OCI-LY7 (cell line): ENCODE measurements at regions not wholly inside any gene's neighbourhood (a gene's known extent, or its start where the extent isn't known, plus 50 kb on each side); places are given as distances from the start of the nearest gene placed in this dataset.

Experiments used
- BruUV-seq: library from RNA; stranded (reverse); fragments of 400-500 nt; replicated peaks from 2 replicates; lab custom pipeline; 2021; lab: Mats Ljungman, UMichigan
- CTCF ChIA-PET: fragments of 300-600 bp; sonication (Branson Sonifier 250); formaldehyde crosslinking; loops from one replicate; lab custom pipeline; 2022; ENCODE audit warnings: antibody characterized with exemption; ENCODE audit not compliant: unreplicated experiment; lab: Charles Lee
- POLR2A ChIA-PET: fragments of 300-600 bp; sonication (Branson Sonifier 250); formaldehyde crosslinking; loops from one replicate; lab custom pipeline; 2022; ENCODE audit warnings: antibody characterized with exemption; lab: Charles Lee
- DNase-seq: peaks from one replicate; pipeline ENCODE4 v3.0.0-alpha.2; 2015; ENCODE audit warnings: low spot score
- H2AFZ ChIP-seq: fragments of 200-600 bp; sonication (generic), shearing (Covaris generic); 2 replicates; pipeline ENCODE4 v1.6.1; 2014; ENCODE audit warnings: mild to moderate bottlenecking, antibody characterized with exemption, low read length, moderate library complexity
- H3K27ac ChIP-seq: fragments of 200-600 bp; sonication (generic); 2 replicates; pipeline ENCODE4 v1.5.1; 2014; ENCODE audit warnings: mixed run types, low read depth, mild to moderate bottlenecking, moderate library complexity, low read length, inconsistent platforms; ENCODE audit not compliant: poor library complexity, severe bottlenecking
- H3K36me3 ChIP-seq: fragments of 200-600 bp; sonication (generic); 2 replicates; pipeline ENCODE4 v1.6.1; 2014; ENCODE audit warnings: mild to moderate bottlenecking, antibody characterized with exemption, low read length, moderate library complexity, mixed read lengths; ENCODE audit not compliant: insufficient read depth
- H3K4me1 ChIP-seq: fragments of 200-600 bp; sonication (generic); 2 replicates; pipeline ENCODE4 v1.5.1; 2014; ENCODE audit warnings: mild to moderate bottlenecking, low read length; ENCODE audit not compliant: insufficient read depth, poor library complexity, severe bottlenecking
- H3K4me2 ChIP-seq: fragments of 200-600 bp; sonication (generic); 2 replicates; pipeline ENCODE4 v1.6.1; 2014; ENCODE audit warnings: mild to moderate bottlenecking, low read length
- H3K4me3 ChIP-seq: fragments of 200-600 bp; sonication (generic); 2 replicates; pipeline ENCODE4 v1.5.1; 2014; ENCODE audit warnings: mild to moderate bottlenecking, low read depth, low read length; ENCODE audit not compliant: poor library complexity, severe bottlenecking
- H3K79me2 ChIP-seq: fragments of 200-600 bp; sonication (generic); 2 replicates; pipeline ENCODE4 v1.6.1; 2016; ENCODE audit warnings: low read depth, mild to moderate bottlenecking, low read length, moderate library complexity, mixed read lengths; ENCODE audit not compliant: insufficient read depth
- H3K9me2 ChIP-seq: fragments of 200-600 bp; sonication (generic); 2 replicates; pipeline ENCODE4 v1.6.1; 2016; ENCODE audit warnings: mild to moderate bottlenecking, low read length, mixed read lengths; ENCODE audit not compliant: insufficient read depth
- H3K9me3 ChIP-seq: fragments of 200-600 bp; sonication (generic); 2 replicates; pipeline ENCODE4 v1.6.1; 2014; ENCODE audit warnings: mild to moderate bottlenecking, mixed run types, low read length, mixed read lengths
- H4K20me1 ChIP-seq: fragments of 200-600 bp; sonication (generic); 2 replicates; pipeline ENCODE4 v1.6.1; 2014; ENCODE audit warnings: mild to moderate bottlenecking, antibody characterized with exemption, low read length, moderate library complexity, mixed read lengths; ENCODE audit not compliant: insufficient read depth
- EZH2phosphoT487 ChIP-seq: fragments of 200-600 bp; sonication (generic); IDR thresholded peaks from 2 replicates; pipeline ENCODE4 v1.6.1; 2018; ENCODE audit warnings: low read depth, borderline replicate concordance, mild to moderate bottlenecking, mixed run types, antibody characterized with exemption, low read length, moderate library complexity, mixed read lengths
- intact Hi-C: fragments of 100-400 bp; cut with micrococcal nuclease; formaldehyde crosslinking; loops from one replicate; pipeline ENCODE4 v1.10.0; 2022; ENCODE audit not compliant: unreplicated experiment
- TF ChIP-seq, protein P1 (sequence below): fragments of 200-600 bp; sonication (generic); conservative IDR thresholded peaks from 2 replicates; pipeline ENCODE4 v1.5.1; 2014; ENCODE audit warnings: mild to moderate bottlenecking, antibody characterized with exemption, low read length, moderate library complexity, mixed read lengths

DNA sequence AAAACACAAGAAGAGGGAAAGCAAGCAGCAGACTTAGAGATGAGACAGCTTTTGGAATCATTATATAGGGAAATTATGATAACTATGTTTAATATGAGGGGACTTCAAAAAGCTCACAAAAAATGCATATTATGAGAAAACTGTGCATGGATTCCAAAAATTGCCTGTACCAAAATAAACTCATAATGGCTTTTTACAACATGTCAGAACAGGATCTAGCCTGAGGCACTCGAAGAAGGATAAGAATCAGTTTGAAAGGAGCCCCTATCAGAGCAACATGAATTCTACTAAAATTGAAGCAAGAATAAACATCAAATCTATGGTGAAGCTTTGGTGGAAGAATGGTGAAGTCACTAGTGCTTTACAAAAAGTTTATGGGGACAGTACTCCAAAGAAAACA lies 187.4 kb downstream of the RDH14 start:
- Histone ChIP-seq H3K9me2 (no peaks in the 10 kb centered on the region), H3K4me2 (no peak overlapping the region), H3K9me3 (no peaks in the 10 kb centered on the region), H3K36me3 (no peaks in the 10 kb centered on the region), H3K4me1 (no peaks in the 10 kb centered on the region), H4K20me1 (no peaks in the 10 kb centered on the region), H3K4me3 (no peak overlapping the region), H3K79me2 (no peaks in the 10 kb centered on the region), H2AFZ (no peak overlapping the region), H3K27ac (no peak overlapping the region)
- ChIA-PET POLR2A (interaction anchor here (0.7 to 1.5 kb wide), 2 partner anchors 12 to 13 kb away, joined by 3 to 5 read pairs; no protein-coding TSS in a partner anchor), CTCF (no interaction called here)
- TF ChIP-seq, protein P1, sequence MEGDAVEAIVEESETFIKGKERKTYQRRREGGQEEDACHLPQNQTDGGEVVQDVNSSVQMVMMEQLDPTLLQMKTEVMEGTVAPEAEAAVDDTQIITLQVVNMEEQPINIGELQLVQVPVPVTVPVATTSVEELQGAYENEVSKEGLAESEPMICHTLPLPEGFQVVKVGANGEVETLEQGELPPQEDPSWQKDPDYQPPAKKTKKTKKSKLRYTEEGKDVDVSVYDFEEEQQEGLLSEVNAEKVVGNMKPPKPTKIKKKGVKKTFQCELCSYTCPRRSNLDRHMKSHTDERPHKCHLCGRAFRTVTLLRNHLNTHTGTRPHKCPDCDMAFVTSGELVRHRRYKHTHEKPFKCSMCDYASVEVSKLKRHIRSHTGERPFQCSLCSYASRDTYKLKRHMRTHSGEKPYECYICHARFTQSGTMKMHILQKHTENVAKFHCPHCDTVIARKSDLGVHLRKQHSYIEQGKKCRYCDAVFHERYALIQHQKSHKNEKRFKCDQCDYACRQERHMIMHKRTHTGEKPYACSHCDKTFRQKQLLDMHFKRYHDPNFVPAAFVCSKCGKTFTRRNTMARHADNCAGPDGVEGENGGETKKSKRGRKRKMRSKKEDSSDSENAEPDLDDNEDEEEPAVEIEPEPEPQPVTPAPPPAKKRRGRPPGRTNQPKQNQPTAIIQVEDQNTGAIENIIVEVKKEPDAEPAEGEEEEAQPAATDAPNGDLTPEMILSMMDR: no peak
- no peak for TF ChIP-seq EZH2phosphoT487
- DNase-seq: no peak
- BruUV-seq: no TSS peak
- intact Hi-C loops: loop anchor here (10.0 kb wide), 1 partner anchor 898 kb away; no protein-coding TSS in a partner anchor

DNA sequence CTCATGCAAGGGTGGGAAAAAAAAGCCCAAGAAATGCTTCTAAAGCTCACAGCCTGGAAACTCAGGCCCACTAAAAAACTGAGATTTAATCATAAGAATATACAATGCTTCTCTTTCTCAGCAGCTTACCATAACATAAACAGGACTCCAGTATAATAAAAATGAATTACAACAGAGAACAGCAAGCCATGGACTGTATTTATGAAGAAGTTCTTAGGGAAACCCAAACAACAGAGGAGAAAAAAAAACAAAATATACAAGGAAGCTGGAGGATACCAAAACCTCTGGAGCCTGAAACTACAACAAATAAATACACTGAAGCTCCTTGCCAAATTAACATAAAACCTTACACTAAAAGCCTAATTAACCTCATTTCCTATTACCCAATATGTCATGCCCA lies 187.8 kb downstream of the RDH14 start:
- H3K9me2 ChIP-seq: no peaks in the 10 kb centered on the region
- H3K36me3 ChIP-seq: no peaks in the 10 kb centered on the region
- H4K20me1 ChIP-seq: no peaks in the 10 kb centered on the region
- intact Hi-C loops: loop anchor here (10.0 kb wide), 1 partner anchor 898 kb away; no protein-coding TSS in a partner anchor
- H3K27ac ChIP-seq: no peak overlapping the region
- H3K9me3 ChIP-seq: no peaks in the 10 kb centered on the region
- no TSS peak for BruUV-seq
- H2AFZ ChIP-seq: no peak overlapping the region
- no peak overlapping the region for H3K4me3 ChIP-seq
- H3K4me1 ChIP-seq: no peaks in the 10 kb centered on the region
- H3K4me2 ChIP-seq: no peak overlapping the region
- POLR2A ChIA-PET: interaction anchor here (0.7 kb wide), 2 partner anchors 12 to 27 kb away, joined by 3 read pairs; no protein-coding TSS in a partner anchor
- CTCF ChIA-PET: no interaction called here
- TF ChIP-seq, protein P1: no peak
- no peak for TF ChIP-seq EZH2phosphoT487
- no peaks in the 10 kb centered on the region for H3K79me2 ChIP-seq
- no peak for DNase-seq

DNA sequence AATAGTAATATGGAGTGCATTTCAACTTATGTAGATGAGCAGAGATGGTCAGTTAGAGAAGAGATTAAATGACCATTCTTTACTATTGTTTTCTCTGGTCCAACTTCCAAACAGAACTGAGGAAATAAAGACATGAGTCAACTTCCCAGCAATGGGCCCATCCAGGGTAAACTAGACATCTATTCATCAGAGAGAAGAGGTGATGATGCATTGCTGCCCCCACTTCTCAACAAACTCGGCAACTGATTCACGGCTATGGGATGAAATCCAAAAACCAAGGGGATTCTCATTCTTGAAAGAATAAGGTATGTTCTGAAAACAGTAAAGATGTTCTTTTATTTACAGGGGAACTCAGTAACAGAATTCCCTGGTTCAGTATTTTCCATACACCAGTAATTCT lies 190.7 kb downstream of the RDH14 start:
- TF ChIP-seq, protein P1: no peak
- TF ChIP-seq EZH2phosphoT487: no peak
- Histone ChIP-seq H3K4me1 (no peaks in the 10 kb centered on the region), H3K36me3 (no peaks in the 10 kb centered on the region), H3K4me3 (no peak overlapping the region), H3K9me3 (no peaks in the 10 kb centered on the region), H3K9me2 (no peaks in the 10 kb centered on the region), H3K27ac (no peak overlapping the region), H3K79me2 (no peaks in the 10 kb centered on the region), H3K4me2 (no peak overlapping the region), H2AFZ (no peak overlapping the region), H4K20me1 (no peaks in the 10 kb centered on the region)
- POLR2A ChIA-PET: interaction anchor here (1.2 kb wide), 1 partner anchor 13 kb away, joined by 3 read pairs; no protein-coding TSS in a partner anchor
- BruUV-seq: no TSS peak
- no peak for DNase-seq
- CTCF ChIA-PET: no interaction called here
- intact Hi-C loops: loop anchor here (10.0 kb wide), 1 partner anchor 895 kb away; no protein-coding TSS in a partner anchor
